AG09309 (cell line): ENCODE measurements at regions not wholly inside any gene's neighbourhood (a gene's known extent, or its start where the extent isn't known, plus 50 kb on each side); places are given as distances from the start of the nearest gene placed in this dataset.

ENCODE experiments used
- DNase-seq: peaks from one replicate; pipeline ENCODE4 v3.0.0-alpha.2; 2010; ENCODE audit warnings: low read depth
- H3K4me3 ChIP-seq: 2 replicates; pipeline ENCODE4 v1.5.1; 2011; ENCODE audit warnings: mild to moderate bottlenecking, low read depth, low read length, moderate library complexity; ENCODE audit not compliant: control insufficient read depth
- CTCF ChIP-seq: IDR thresholded peaks from 2 replicates; pipeline ENCODE4 v1.5.1; 2011; ENCODE audit warnings: mild to moderate bottlenecking, low read depth, low read length, inconsistent platforms; ENCODE audit not compliant: insufficient read depth, control insufficient read depth; ENCODE audit errors: missing control alignments

GRCh38 chr10:29751240-29751639 is 116.5 kb upstream of the SVIL start:
- no peak for TF ChIP-seq CTCF
- no peak for DNase-seq
- H3K4me3 ChIP-seq = no peak overlapping the region

- no peak for DNase-seq
- TF ChIP-seq CTCF = no peak
- no peak overlapping the region for H3K4me3 ChIP-seq
Observed at GRCh38 chr10:29749150-29749549, 114.4 kb upstream of the SVIL start.

GRCh38 chr10:29748109-29748650 is 113.4 kb upstream of the SVIL start:
- no peak for DNase-seq
- no peak for TF ChIP-seq CTCF
- H3K4me3 ChIP-seq = no peak overlapping the region

DNA sequence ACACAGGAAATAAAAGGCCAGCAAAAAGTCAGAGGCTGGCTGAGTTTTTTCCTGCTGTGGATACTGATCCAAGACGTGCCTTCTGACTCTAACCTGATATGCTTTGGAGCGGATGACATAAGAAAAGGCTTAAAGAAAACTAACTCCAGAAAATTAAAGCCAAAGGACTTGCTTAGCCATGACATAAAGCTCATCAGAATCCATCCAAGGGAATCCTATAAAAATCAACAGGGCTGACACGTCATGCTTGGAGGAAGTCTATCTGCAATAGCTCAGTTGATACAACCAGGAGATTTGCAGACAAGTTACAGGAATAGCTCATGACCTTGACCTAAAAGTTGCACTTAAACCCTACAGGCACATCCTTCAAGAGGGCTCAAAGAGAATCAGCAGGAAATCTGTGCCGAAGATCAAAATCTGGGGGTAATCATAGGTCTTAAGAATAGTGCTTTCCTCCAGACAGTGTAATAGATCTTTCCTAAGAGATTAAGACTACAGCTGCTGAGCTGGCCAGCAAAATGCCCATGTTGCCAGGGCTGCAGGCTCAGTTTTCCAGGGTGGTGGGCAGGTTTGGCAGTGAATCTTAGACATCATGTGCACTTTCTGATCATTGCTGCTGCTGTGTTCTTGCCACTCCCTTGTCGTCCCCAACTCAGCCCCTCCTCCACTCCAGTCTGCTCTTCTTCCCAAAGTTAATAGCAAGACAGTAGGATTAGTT is 111.5 kb upstream of the SVIL start:
- peak; percentile 47 for DNase-seq
- no peak for TF ChIP-seq CTCF
- H3K4me3 ChIP-seq = no peak overlapping the region

- no peak overlapping the region for H3K4me3 ChIP-seq
- no peak for DNase-seq
- TF ChIP-seq CTCF = no peak
Observed at GRCh38 chr10:29740981-29741545, 106.3 kb upstream of the SVIL start.

GRCh38 chr10:29738341-29738740 is 103.6 kb upstream of the SVIL start:
- H3K4me3 ChIP-seq = no peak overlapping the region
- no peak for DNase-seq
- no peak for TF ChIP-seq CTCF
